HG02642 (cell line): ENCODE measurements at regions not wholly inside any gene's neighbourhood (a gene's known extent, or its start where the extent isn't known, plus 50 kb on each side); places are given as distances from the start of the nearest gene placed in this dataset.
"Not testable (repeated sequence)": the region's sequence is repeated elsewhere in the genome, so short reads cannot be mapped to it uniquely, and the experiment has no call there.

ENCODE experiments used
- ATAC-seq: cut with Tn5 transposase; IDR thresholded peaks from one replicate; pipeline ENCODE4 v1.9.1; 2021; ENCODE audit warnings: mild to moderate bottlenecking; ENCODE audit not compliant: unreplicated experiment, poor library complexity

- no peak for ATAC-seq
These were observed 820.9 kb downstream of the SLC6A15 start for GRCh38 chr12:84091651-84092050.

- no peak for ATAC-seq
These were observed 823.2 kb downstream of the SLC6A15 start for GRCh38 chr12:84089356-84089755.

GRCh38 chr12:84085046-84085445 lies 827.6 kb downstream of the SLC6A15 start:
- ATAC-seq, result no peak

GRCh38 chr12:84079626-84080025 lies 833.0 kb downstream of the SLC6A15 start:
- ATAC-seq, result no peak

GRCh38 chr12:84077679-84078078 lies 834.9 kb downstream of the SLC6A15 start:
- no peak for ATAC-seq

GRCh38 chr12:84075991-84076390 lies 836.6 kb downstream of the SLC6A15 start:
- no peak for ATAC-seq

GRCh38 chr12:84073401-84073800 lies 839.2 kb downstream of the SLC6A15 start:
- no peak for ATAC-seq

GRCh38 chr12:84072961-84073360 lies 839.6 kb downstream of the SLC6A15 start:
- ATAC-seq, result no peak

GRCh38 chr12:84070292-84070691 lies 842.3 kb downstream of the SLC6A15 start:
- no peak for ATAC-seq

- ATAC-seq, result no peak
These were observed 842.9 kb downstream of the SLC6A15 start for GRCh38 chr12:84069699-84070098.

- ATAC-seq, result no peak
These were observed 843.4 kb downstream of the SLC6A15 start for GRCh38 chr12:84069198-84069597.

- ATAC-seq, result no peak
These were observed 854.5 kb downstream of the SLC6A15 start for GRCh38 chr12:84058136-84058535.

- ATAC-seq, result no peak
These were observed 857.8 kb downstream of the SLC6A15 start for GRCh38 chr12:84054811-84055210.

GRCh38 chr12:84047881-84048280 lies 864.7 kb downstream of the SLC6A15 start:
- no peak for ATAC-seq

GRCh38 chr12:84046859-84047258 lies 865.7 kb downstream of the SLC6A15 start:
- no peak for ATAC-seq

- ATAC-seq, result no peak
These were observed 869.2 kb downstream of the SLC6A15 start for GRCh38 chr12:84043355-84043754.

- ATAC-seq, result no peak
These were observed 874.4 kb downstream of the SLC6A15 start for GRCh38 chr12:84038242-84038641.

GRCh38 chr12:84036912-84037311 lies 875.7 kb downstream of the SLC6A15 start:
- no peak for ATAC-seq

GRCh38 chr12:84035766-84036165 lies 876.8 kb downstream of the SLC6A15 start:
- no peak for ATAC-seq

- no peak for ATAC-seq
These were observed 877.7 kb downstream of the SLC6A15 start for GRCh38 chr12:84034871-84035270.

GRCh38 chr12:84033162-84033561 lies 879.4 kb downstream of the SLC6A15 start:
- ATAC-seq, result no peak

GRCh38 chr12:84018556-84019179 lies 893.9 kb downstream of the SLC6A15 start:
- not testable (repeated sequence) for ATAC-seq

- ATAC-seq, result no peak
These were observed 895.6 kb downstream of the SLC6A15 start for GRCh38 chr12:84016956-84017355.
